ENCODE measurements at regions not wholly inside any gene's neighbourhood (a gene's known extent, or its start where the extent isn't known, plus 50 kb on each side); places are given as distances from the start of the nearest gene placed in this dataset.

DNA sequence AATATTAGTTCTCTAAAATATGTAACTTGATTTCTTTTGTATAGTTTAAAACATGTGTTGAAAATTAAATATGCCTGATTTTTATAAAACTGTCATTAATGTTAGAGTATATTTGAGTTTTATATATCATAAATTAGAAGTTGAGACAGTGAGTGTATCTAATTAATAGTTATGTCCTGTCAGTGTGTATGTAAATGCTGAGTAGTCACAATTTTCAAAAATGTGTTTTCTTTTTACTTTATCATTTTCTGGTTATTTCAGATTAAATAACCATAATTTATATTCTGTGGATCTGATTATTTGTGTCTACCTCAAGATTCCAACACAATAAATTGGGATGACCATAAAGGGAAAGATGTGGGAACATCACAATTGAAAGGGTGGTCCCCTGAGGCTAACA, 82.7 kb upstream of the CXXC4 start:
- TF ChIP-seq, protein P1, sequence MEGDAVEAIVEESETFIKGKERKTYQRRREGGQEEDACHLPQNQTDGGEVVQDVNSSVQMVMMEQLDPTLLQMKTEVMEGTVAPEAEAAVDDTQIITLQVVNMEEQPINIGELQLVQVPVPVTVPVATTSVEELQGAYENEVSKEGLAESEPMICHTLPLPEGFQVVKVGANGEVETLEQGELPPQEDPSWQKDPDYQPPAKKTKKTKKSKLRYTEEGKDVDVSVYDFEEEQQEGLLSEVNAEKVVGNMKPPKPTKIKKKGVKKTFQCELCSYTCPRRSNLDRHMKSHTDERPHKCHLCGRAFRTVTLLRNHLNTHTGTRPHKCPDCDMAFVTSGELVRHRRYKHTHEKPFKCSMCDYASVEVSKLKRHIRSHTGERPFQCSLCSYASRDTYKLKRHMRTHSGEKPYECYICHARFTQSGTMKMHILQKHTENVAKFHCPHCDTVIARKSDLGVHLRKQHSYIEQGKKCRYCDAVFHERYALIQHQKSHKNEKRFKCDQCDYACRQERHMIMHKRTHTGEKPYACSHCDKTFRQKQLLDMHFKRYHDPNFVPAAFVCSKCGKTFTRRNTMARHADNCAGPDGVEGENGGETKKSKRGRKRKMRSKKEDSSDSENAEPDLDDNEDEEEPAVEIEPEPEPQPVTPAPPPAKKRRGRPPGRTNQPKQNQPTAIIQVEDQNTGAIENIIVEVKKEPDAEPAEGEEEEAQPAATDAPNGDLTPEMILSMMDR (IDR thresholded peaks at IDR 0.05; ENCODE audit: extremely low read depth in 1 of 2, insufficient read depth in 1 of 2, low read depth in 1 of 2, low read length in 2 of 2) = no peak
- no peak for TF ChIP-seq GATA2 (IDR thresholded peaks at IDR 0.05; ENCODE audit: insufficient read depth, insufficient read length, low read depth, low read length)
- TF ChIP-seq EZH2 (IDR thresholded peaks at IDR 0.05; ENCODE audit: borderline replicate concordance, low read depth, low read length, severe bottlenecking) = no peak
- TF ChIP-seq POLR2AphosphoS5 (IDR thresholded peaks at IDR 0.05; ENCODE audit: insufficient read depth, low read depth, low read length) = no peak
- TF ChIP-seq, protein P2, sequence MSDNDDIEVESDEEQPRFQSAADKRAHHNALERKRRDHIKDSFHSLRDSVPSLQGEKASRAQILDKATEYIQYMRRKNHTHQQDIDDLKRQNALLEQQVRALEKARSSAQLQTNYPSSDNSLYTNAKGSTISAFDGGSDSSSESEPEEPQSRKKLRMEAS (IDR thresholded peaks at IDR 0.05; ENCODE audit: insufficient read depth, insufficient read length) = no peak

Measured in endothelial cell of umbilical vein (primary cell).